HG03432 (cell line): ENCODE measurements at regions not wholly inside any gene's neighbourhood (a gene's known extent, or its start where the extent isn't known, plus 50 kb on each side); places are given as distances from the start of the nearest gene placed in this dataset.

Source experiments
- ATAC-seq: cut with Tn5 transposase; IDR thresholded peaks from one replicate; pipeline ENCODE4 v1.9.1; 2021; ENCODE audit warnings: mild to moderate bottlenecking, moderate library complexity; ENCODE audit not compliant: unreplicated experiment

DNA sequence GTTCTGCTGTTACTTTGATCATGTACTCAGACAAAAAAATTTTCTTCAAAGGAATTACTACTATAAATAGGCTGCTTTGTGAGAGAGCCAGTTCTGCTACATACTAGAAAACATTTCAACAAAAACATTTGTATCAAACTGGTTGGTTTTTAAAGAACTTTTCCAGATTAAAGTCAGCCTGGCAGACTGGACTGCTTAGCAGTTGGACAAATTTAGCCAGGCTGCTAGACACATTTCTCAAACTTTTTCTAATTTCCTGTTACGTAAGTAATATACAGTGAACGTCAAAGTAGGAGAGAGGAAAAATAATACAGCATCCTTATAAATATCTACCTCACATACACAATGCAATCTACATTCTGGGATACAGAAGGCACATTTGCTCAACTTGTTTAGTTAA lies 109.5 kb downstream of the SP3 start:
- no peak for ATAC-seq
